Brain pericyte (primary cell): ENCODE measurements at regions not wholly inside any gene's neighbourhood (a gene's known extent, or its start where the extent isn't known, plus 50 kb on each side); places are given as distances from the start of the nearest gene placed in this dataset.
A peak's percentile ranks its signal among the peaks of the same experiment; 100 is the strongest.

Experiments used
- DNase-seq: peaks from one replicate; pipeline ENCODE4 v3.0.0-alpha.2; 2012; ENCODE audit warnings: low read depth, low spot score

DNA sequence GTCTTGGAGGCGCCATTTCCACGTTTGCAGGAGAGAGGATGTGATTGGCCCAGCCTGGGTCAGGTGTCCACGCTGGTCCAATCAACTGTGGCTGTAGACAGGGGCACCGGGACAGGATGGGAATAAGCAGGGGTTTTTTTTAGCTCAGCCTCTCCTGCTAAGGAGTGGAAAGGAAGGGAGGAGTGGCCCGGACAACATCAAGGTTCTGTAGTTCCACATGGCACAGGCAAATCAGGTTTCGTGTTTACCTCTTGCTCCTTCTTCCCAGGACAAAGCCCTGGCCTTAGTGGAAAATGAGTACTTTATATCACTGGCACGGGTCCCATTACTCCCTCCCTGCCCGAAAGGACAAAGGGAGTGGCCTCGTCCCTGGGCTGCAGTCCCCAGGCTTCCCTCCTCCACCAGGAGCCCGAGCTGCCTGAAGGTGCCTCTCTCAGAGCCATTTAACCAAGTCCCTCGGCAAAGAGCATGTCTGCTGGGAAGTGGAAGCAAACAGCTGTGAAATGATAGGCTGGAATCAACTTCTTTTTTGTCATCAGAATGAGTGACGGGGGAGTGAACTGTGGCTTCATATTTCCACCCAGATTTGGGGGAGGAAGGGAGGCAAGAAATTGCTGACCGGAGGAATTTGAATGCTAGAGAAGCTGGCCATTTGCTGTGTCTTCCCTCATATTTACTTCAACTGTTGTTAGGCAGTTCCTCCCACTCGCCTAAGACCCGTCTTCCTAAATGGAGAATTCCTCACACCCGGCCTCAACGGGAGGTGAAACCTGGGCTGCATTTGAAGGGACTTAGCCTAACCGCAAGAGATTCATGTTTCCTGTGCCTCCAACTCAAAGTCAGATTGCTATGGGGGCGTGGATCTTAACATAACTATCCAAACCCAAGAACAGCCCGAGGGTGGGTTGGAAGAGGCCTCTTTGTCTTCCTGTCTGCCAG is 84.9 kb upstream of the SLC44A3 start:
- no peak for DNase-seq

- no peak for DNase-seq
These were observed 88.3 kb upstream of the SLC44A3 start for GRCh38 chr1:94731891-94732290.

GRCh38 chr1:94730450-94730849 is 89.7 kb upstream of the SLC44A3 start:
- no peak for DNase-seq

GRCh38 chr1:94729267-94729666 is 90.9 kb upstream of the SLC44A3 start:
- DNase-seq = no peak

GRCh38 chr1:94727846-94728715 is 92.1 kb upstream of the SLC44A3 start:
- no peak for DNase-seq

DNA sequence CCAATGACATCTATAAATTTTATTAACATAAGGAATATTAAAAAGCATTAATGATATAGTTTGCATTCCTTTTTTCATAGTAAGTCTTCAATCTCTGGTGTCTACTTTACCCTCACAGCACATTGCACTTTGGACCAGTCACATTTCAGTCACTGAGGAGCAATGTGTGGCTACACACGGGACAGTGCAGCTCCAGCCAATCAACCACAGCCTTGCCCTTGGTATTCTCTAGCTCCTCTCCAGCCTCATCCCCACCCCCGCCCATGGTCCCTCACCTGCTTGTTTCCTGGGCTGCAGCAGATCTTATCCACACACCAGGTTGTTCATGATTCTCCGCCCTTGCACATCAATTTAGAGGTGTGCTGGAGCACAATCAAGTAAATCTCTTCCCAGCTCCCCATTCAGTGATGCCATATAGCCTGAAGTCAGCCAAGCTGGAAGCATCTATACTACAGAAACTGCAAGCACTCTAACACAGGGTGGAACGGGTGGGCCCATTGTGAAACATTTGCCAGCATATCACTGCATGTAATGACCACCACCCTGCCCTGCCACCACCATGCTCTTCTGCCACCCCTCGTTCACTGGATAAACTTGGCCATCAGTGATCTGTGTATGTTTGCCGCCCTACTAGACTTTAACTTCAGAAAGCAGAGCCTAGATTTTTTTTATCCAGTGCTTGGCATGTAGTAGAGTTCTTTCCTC is 93.0 kb upstream of the SLC44A3 start:
- DNase-seq = no peak

- DNase-seq = no peak
These were observed 94.6 kb upstream of the SLC44A3 start for GRCh38 chr1:94725566-94725965.

DNA sequence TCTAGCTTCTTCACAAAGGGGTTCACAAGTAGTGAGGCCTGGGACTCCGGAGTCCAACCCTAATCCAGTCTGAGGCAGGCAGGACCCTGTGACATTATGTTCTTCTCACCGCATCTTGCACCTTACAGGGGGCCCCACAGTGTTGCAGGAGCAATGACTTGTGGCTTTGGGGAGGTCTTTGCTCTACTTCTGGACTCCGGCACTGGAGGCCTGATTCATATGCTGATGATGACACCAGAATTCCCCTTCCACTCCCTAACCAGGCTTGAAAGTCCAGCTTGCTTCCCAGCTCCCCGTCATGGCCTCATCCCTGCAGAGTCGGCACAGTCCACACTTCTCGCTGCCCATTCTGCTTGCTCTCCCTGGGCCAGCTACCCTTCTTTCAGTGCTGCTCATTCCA is 96.3 kb upstream of the SLC44A3 start:
- no peak for DNase-seq

GRCh38 chr1:94723463-94723862 is 96.7 kb upstream of the SLC44A3 start:
- DNase-seq = no peak

- no peak for DNase-seq
These were observed 98.0 kb upstream of the SLC44A3 start for GRCh38 chr1:94722181-94722580.

DNA sequence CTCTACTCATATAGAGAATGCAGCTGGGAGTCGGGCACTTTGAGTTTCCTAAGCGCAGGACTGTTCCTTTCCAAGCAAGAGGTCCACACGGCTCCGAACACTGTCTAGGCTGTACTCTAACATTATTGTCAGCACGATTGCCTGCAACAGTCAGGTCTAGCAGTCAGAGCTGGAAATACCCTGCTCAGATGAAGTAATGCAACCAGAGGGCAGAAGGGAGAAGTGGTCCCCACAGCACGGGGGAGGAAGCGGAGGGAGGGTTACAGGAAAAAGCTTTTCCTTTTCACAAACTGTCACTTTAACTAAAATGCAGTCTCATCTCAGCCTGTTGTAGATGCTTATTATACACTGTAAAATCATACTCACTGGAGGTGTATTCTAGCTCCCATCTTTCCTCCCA is 98.9 kb upstream of the SLC44A3 start:
- no peak for DNase-seq

DNA sequence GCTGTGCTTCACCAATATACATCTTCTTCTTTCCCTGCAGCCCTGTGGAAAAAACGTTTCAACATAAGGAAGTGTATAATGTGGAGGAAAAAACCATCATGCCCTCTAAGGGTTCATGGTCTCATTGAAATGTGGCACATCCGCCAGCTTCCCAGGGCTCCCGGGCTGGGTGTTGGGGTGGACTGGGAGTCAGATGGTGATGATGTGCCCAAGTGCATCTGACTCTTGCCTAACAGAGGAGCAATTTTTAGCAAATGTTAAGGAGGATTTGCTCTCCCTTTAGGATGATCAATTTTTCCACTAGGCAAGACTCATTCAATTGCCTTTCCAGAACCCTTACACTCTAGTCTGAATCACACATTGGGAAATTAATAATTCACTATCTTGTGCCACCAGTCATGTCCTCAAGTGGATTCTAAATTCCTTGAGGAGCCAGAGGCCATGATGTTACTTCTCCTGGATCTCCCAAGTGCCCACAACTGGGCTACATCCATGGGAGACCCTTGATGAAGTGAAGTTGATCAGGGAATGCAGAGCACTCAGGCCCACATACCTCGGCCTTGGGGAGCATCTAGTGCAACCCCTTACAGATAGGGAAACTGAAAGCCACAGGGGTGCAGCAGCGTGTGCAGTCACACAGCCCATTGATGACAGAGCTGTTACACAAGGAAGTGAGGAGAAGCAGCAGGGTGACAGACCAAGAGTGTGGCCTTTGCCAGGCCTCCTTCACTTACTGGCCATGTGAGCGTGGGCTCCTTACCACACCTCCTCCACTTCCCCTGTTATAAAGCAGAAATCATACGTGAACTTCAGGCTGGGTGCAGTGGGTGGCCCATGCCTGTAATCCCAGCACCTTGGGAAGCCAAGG is 100.0 kb upstream of the SLC44A3 start:
- DNase-seq = no peak

DNA sequence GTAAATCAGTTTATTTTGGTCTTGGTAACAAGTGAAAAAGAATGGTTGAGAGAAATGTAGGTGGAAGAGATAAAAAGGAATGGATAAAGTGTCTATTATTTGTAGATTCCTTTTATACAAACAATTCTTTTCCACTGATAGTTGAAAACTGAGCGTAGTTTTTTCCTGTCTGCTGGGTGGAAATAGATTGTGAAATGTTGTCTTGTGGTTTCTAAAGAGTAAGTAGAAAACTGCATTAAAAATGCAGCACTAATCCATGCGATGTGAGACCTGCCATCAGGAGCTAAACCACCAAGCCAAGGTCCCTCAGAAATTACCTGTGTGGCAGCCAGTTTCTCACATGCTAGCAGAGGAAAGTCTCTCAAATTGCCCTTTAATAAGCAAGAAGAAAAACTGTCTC is 103.2 kb upstream of the SLC44A3 start:
- no peak for DNase-seq

- no peak for DNase-seq
These were observed 104.8 kb upstream of the SLC44A3 start for GRCh38 chr1:94715321-94715720.

- no peak for DNase-seq
These were observed 105.6 kb upstream of the SLC44A3 start for GRCh38 chr1:94714552-94714951.

- no peak for DNase-seq
These were observed 106.0 kb upstream of the SLC44A3 start for GRCh38 chr1:94714152-94714551.

DNA sequence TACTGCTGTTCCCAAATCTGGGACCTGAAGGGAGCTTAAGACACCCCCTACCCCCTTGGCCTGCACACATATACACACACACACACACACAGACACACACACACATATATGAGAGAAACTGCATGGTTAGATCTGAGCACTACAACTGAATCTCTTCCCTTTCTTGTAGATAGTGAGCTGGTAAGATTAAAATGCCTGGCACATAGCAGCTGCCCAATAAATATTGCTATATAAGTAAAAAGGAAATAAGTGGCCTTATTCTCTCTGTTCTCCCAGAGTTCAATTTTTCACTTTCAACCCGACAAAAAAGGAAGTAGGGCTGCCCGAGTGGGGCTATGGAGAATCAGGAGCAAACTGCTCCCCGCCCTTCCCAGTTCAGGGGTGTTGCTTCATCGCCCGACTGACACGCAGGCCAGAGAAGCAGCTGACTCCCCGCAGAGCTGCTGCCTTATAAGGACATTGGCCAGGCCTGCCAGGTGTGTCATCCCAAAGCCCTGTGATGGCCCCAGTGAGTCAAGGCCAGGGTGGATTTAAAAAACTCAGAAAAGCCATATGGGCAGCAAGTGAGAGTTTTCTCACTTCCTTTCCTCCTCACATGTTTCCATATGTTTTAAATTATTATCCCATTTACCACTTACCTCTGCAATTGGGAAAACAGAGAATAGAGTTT is 106.5 kb upstream of the SLC44A3 start:
- DNase-seq = peak; percentile 37

GRCh38 chr1:94709891-94710581 is 110.1 kb upstream of the SLC44A3 start:
- DNase-seq = no peak

- no peak for DNase-seq
These were observed 111.3 kb upstream of the SLC44A3 start for GRCh38 chr1:94708811-94709210.

GRCh38 chr1:94708299-94708685 is 111.9 kb upstream of the SLC44A3 start:
- DNase-seq = no peak
